ENCODE measurements at regions not wholly inside any gene's neighbourhood (a gene's known extent, or its start where the extent isn't known, plus 50 kb on each side); places are given as distances from the start of the nearest gene placed in this dataset.

GRCh38 chr2:37425408-37425807, 81.0 kb downstream of the QPCT start:
- no peak for FAIRE-seq
- DNase-seq (ENCODE audit: insufficient read length, low spot score): no peak
- no peak for TF ChIP-seq POLR2A (IDR thresholded peaks at IDR 0.05; ENCODE audit: low read depth, low read length)

- no peak for TF ChIP-seq POLR2A (IDR thresholded peaks at IDR 0.05; ENCODE audit: low read depth, low read length)
- DNase-seq (ENCODE audit: insufficient read length, low spot score): no peak
- no peak for FAIRE-seq
These were observed 82.8 kb downstream of the QPCT start for GRCh38 chr2:37427241-37427640.

DNA sequence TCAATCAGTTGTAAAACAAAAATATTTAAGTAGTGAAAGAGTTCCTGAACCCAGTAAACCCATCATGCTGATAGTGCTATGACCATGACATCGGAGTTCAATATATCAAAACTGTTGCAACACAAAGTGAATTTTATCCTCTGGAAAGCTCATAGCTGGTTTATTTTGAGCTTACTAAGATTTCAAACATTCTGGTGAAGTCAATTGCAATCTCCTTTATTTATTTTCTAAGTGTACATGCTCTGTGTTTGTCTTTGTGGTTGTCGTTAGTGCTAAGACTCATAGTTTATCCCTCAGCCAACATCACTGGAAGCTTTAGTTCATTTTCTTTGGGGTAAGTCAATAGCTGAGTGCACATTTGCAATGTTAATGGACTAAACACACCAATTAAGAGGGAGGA, 91.9 kb downstream of the QPCT start:
- no peak for TF ChIP-seq POLR2A (IDR thresholded peaks at IDR 0.05; ENCODE audit: low read depth, low read length)
- no peak for DNase-seq (ENCODE audit: insufficient read length, low spot score)
- peak; percentile 62 for FAIRE-seq

DNA sequence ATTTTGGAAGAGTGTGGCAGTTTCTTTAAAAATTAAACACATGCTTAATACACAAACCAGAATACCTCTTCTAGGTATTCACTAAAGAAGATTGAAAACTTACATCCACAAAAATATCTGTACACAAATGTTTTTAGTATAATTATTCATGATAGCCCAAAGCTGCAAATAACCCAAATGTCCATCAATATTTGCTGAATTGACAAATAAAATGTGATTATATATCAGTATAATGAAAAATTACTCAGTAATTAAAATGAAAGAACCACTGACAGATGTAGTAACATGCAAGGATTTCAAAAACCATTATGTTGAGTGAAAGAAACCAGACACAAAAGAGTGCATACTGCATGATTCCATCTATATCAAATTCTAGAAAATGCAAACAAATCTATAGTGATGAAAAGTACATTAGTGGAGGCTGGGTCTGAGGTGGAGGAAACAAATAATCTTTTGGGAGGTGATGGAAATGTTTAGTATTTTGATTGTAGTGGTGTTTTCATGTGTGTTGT, 94.8 kb downstream of the QPCT start:
- TF ChIP-seq POLR2A (IDR thresholded peaks at IDR 0.05; ENCODE audit: low read depth, low read length): no peak
- DNase-seq (ENCODE audit: insufficient read length, low spot score) (no peak), FAIRE-seq (no peak)

GRCh38 chr2:37441055-37441454, 96.6 kb downstream of the QPCT start:
- no peak for TF ChIP-seq POLR2A (IDR thresholded peaks at IDR 0.05; ENCODE audit: low read depth, low read length)
- FAIRE-seq (no peak), DNase-seq (ENCODE audit: insufficient read length, low spot score) (no peak)

GRCh38 chr2:37443082-37443481, 98.7 kb downstream of the QPCT start:
- no peak for FAIRE-seq
- TF ChIP-seq POLR2A (IDR thresholded peaks at IDR 0.05; ENCODE audit: low read depth, low read length): no peak
- no peak for DNase-seq (ENCODE audit: insufficient read length, low spot score)

DNA sequence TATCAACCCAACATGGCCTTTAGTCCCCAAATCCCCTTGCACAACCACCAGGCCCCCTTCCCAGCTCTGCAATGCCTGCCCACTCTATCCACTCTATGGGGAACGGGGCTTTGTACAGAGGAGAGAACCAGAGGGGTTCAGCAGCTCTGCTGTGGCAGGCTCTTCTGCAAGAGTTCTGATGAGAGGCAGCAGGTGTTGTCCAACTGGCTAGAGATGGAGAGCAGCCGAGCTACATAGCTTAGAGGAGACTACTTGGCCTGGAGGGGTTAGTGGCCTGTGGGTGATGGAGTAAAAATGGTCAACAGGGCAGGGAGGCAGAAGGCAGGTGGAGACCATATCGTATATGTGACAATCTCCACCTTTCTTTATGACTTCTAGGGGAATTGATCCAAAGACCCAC, 103.0 kb downstream of the QPCT start:
- FAIRE-seq: no peak
- TF ChIP-seq POLR2A (IDR thresholded peaks at IDR 0.05; ENCODE audit: low read depth, low read length): no peak
- DNase-seq (ENCODE audit: insufficient read length, low spot score): no peak

GRCh38 chr2:37448342-37449120, 104.1 kb downstream of the QPCT start:
- no peak for TF ChIP-seq POLR2A (IDR thresholded peaks at IDR 0.05; ENCODE audit: low read depth, low read length)
- DNase-seq (ENCODE audit: insufficient read length, low spot score): no peak
- no peak for FAIRE-seq

- no peak for DNase-seq (ENCODE audit: insufficient read length, low spot score)
- TF ChIP-seq POLR2A (IDR thresholded peaks at IDR 0.05; ENCODE audit: low read depth, low read length): no peak
- FAIRE-seq: no peak
These were observed 105.4 kb downstream of the QPCT start for GRCh38 chr2:37449761-37450296.

GRCh38 chr2:37453027-37453426, 108.6 kb downstream of the QPCT start:
- FAIRE-seq (no peak), DNase-seq (ENCODE audit: insufficient read length, low spot score) (no peak)
- TF ChIP-seq POLR2A (IDR thresholded peaks at IDR 0.05; ENCODE audit: low read depth, low read length): no peak

DNA sequence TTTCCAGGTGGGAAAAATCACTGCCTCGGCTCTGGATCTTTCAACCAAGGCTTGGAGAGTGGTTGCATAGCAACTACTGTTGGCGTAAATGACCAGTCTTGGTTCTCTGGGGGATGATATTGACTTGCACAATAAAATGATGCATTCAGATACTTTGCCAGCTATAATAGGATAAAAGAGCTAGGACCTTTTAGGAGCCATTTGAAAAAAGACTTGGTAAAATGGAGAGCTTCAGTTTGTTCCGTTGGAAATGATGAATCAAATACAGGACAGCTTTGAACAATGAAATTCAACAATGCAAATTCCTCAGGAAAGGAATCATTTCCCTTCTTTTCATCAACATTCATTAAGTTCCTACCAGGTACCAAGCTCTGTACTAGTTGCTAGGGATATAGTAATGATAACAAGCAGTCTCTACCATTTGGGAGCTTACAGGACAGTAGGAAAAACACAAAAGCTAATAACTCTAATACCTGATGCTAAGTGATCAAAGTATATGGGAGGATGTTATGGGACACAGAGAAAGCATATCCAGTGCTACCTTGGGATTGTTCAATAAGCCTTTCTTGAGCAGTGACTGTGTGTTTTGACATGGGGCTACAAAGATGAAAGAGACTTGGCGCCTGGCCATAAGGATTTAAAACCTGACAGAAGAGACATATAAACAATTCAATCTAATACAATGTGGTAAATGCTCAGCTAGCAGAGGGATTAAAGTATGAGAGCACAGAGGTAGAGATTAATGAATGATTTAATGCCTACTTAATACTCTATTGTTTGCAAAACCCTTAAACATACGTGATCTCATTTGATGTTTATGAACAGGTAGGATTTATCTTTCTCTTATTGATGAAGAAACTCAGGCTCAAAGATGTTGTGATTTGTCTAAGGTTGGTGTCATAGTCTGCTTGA, 110.7 kb downstream of the QPCT start:
- FAIRE-seq (no peak), DNase-seq (ENCODE audit: insufficient read length, low spot score) (no peak)
- no peak for TF ChIP-seq POLR2A (IDR thresholded peaks at IDR 0.05; ENCODE audit: low read depth, low read length)

DNA sequence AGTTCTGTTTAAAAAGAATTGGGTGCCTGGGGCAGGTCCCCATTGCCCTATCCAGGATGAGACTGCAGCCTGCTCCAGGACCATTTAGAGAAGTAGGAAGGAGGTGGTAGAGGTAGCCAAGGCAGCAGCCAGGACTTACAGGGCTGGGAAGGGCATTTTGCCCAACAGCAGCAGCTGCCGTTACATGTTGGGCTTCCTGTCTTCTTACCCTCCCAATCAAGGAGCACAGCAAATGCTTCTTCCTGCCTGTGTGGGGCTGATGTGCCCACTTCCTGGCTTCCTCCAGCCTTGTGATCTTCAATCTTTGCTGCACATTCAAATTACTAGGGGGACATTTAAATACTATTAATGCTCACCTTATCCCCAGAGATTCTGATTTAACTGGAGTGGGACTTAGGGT, 112.0 kb downstream of the QPCT start:
- TF ChIP-seq POLR2A (IDR thresholded peaks at IDR 0.05; ENCODE audit: low read depth, low read length): no peak
- FAIRE-seq (no peak), DNase-seq (ENCODE audit: insufficient read length, low spot score) (no peak)

GRCh38 chr2:37457401-37457901, 113.0 kb downstream of the QPCT start:
- DNase-seq (ENCODE audit: insufficient read length, low spot score) (no peak), FAIRE-seq (no peak)
- no peak for TF ChIP-seq POLR2A (IDR thresholded peaks at IDR 0.05; ENCODE audit: low read depth, low read length)

DNA sequence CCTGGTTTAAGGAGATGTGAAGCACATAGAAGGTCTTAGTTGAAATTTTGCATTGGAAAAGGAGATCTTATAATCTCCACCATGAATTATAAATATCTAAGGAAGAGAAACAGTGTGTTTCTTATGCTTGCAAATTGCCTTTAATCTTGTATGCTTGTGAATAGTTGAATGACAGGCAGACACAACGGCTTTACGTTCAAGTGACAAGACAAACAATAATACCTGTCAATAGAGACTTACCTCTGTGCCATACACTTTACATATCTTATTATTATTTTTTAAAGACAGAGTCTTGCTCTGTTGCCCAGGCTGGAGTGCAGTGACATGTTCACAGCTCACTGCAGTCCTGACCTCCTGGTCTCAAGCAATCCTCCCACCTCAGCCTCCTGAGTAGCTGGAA, 113.7 kb downstream of the QPCT start:
- DNase-seq (ENCODE audit: insufficient read length, low spot score) (no peak), FAIRE-seq (no peak)
- no peak for TF ChIP-seq POLR2A (IDR thresholded peaks at IDR 0.05; ENCODE audit: low read depth, low read length)

Measured in H54 (cell line).